HUDEP-2 (cell line): ENCODE measurements at regions not wholly inside any gene's neighbourhood (a gene's known extent, or its start where the extent isn't known, plus 50 kb on each side); places are given as distances from the start of the nearest gene placed in this dataset.
"Not testable (repeated sequence)": the region's sequence is repeated elsewhere in the genome, so short reads cannot be mapped to it uniquely, and the experiment has no call there.

Experiments
- DNase-seq, 76 experiments: peaks; one replicate each; lab custom pipeline; 2025; ENCODE audit not compliant: unreplicated experiment in 76 of 76; lab: John Stamatoyannopoulos, UW

GRCh38 chr20:30384841-30385240, 872.6 kb upstream of the DEFB115 start:
- peak in 1 of 76 experiments; percentile 1 for DNase-seq

GRCh38 chr20:30386099-30386498, 871.4 kb upstream of the DEFB115 start:
- DNase-seq: not testable (repeated sequence)

- not testable (repeated sequence) for DNase-seq
These were observed 869.6 kb upstream of the DEFB115 start for GRCh38 chr20:30387823-30388222.

GRCh38 chr20:30393523-30393922, 863.9 kb upstream of the DEFB115 start:
- not testable (repeated sequence) for DNase-seq

GRCh38 chr20:30397111-30397510, 860.4 kb upstream of the DEFB115 start:
- not testable (repeated sequence) for DNase-seq

GRCh38 chr20:30405061-30405460, 852.4 kb upstream of the DEFB115 start:
- DNase-seq: not testable (repeated sequence)

GRCh38 chr20:30405585-30405984, 851.9 kb upstream of the DEFB115 start:
- DNase-seq: not testable (repeated sequence)

- DNase-seq: not testable (repeated sequence)
These were observed 851.1 kb upstream of the DEFB115 start for GRCh38 chr20:30406370-30406769.

GRCh38 chr20:30412972-30413371, 844.5 kb upstream of the DEFB115 start:
- no peak for DNase-seq

- not testable (repeated sequence) for DNase-seq
These were observed 840.1 kb upstream of the DEFB115 start for GRCh38 chr20:30417387-30417786.

- DNase-seq: not testable (repeated sequence)
These were observed 839.1 kb upstream of the DEFB115 start for GRCh38 chr20:30418378-30418777.

- no peak for DNase-seq
These were observed 838.0 kb upstream of the DEFB115 start for GRCh38 chr20:30419466-30419865.

- DNase-seq: not testable (repeated sequence)
These were observed 837.5 kb upstream of the DEFB115 start for GRCh38 chr20:30419871-30420420.
